Osteoblast (primary cell): ENCODE measurements at regions not wholly inside any gene's neighbourhood (a gene's known extent, or its start where the extent isn't known, plus 50 kb on each side); places are given as distances from the start of the nearest gene placed in this dataset.
A peak's percentile ranks its signal among the peaks of the same experiment; 100 is the strongest.

Source experiments
- DNase-seq: peaks from one replicate; pipeline ENCODE4 v3.0.0; 2011; ENCODE audit warnings: low spot score, mixed read lengths; ENCODE audit not compliant: insufficient read length; ENCODE audit errors: missing footprints
- H2AFZ ChIP-seq: 2 replicates; pipeline ENCODE4 v1.6.0; 2011; ENCODE audit warnings: mild to moderate bottlenecking, low read length
- H3K27ac ChIP-seq: 2 replicates; pipeline ENCODE4 v1.5.1; 2011; ENCODE audit warnings: mild to moderate bottlenecking, low read depth, low read length, moderate library complexity
- H3K27me3 ChIP-seq: 2 replicates; pipeline ENCODE4 v1.6.0; 2012; ENCODE audit warnings: mild to moderate bottlenecking, control low read depth, inconsistent platforms, low read length, moderate library complexity; ENCODE audit not compliant: insufficient read depth
- H3K36me3 ChIP-seq: 2 replicates; pipeline ENCODE4 v1.5.1; 2011; ENCODE audit warnings: mild to moderate bottlenecking, low read length, control low read depth, moderate library complexity; ENCODE audit not compliant: insufficient read depth
- H3K4me1 ChIP-seq: 2 replicates; pipeline ENCODE4 v1.5.1; 2011; ENCODE audit warnings: mild to moderate bottlenecking, low read length, control low read depth, moderate library complexity; ENCODE audit not compliant: insufficient read depth
- H3K4me2 ChIP-seq: 2 replicates; pipeline ENCODE4 v1.6.0; 2011; ENCODE audit warnings: mild to moderate bottlenecking, low read length; ENCODE audit not compliant: insufficient read depth
- H3K4me3 ChIP-seq: fragments of 200-600 bp; sonication (generic); 3 replicates; pipeline ENCODE4 v1.5.1; 2012; ENCODE audit warnings: mild to moderate bottlenecking, low read length, inconsistent platforms; ENCODE audit not compliant: insufficient read depth
- H3K79me2 ChIP-seq: 2 replicates; pipeline ENCODE4 v1.6.0; 2012; ENCODE audit warnings: mild to moderate bottlenecking, low read length, control low read depth, inconsistent platforms; ENCODE audit not compliant: insufficient read depth
- H3K9me3 ChIP-seq: 2 replicates; pipeline ENCODE4 v1.5.1; 2011; ENCODE audit warnings: low read depth, low read length, control low read depth
- H4K20me1 ChIP-seq: 2 replicates; pipeline ENCODE4 v1.6.0; 2012; ENCODE audit warnings: mild to moderate bottlenecking, low read length, control low read depth; ENCODE audit not compliant: insufficient read depth
- CTCF ChIP-seq: IDR thresholded peaks from 2 replicates; pipeline ENCODE4 v1.5.1; 2011; ENCODE audit warnings: mild to moderate bottlenecking, low read depth, low read length, moderate library complexity; ENCODE audit errors: extremely low read depth

- Histone ChIP-seq H4K20me1 (no peaks in the 10 kb centered on the region), H3K4me1 (no peaks in the 10 kb centered on the region), H3K9me3 (no peaks in the 10 kb centered on the region), H3K27ac (no peak overlapping the region), H3K36me3 (no peaks in the 10 kb centered on the region), H3K79me2 (no peaks in the 10 kb centered on the region), H3K27me3 (no peaks in the 10 kb centered on the region), H2AFZ (no peak overlapping the region), H3K4me2 (no peak overlapping the region), H3K4me3 (no peak overlapping the region)
- DNase-seq, result no peak
- no peak for TF ChIP-seq CTCF
Observed at GRCh38 chr4:163747886-163748285, 253.4 kb downstream of the TMA16 start.

- H3K79me2 ChIP-seq, result no peaks in the 10 kb centered on the region
- H3K27ac ChIP-seq, result no peak overlapping the region
- no peak for TF ChIP-seq CTCF
- no peak overlapping the region for H2AFZ ChIP-seq
- no peaks in the 10 kb centered on the region for H3K36me3 ChIP-seq
- DNase-seq, result no peak
- no peaks in the 10 kb centered on the region for H4K20me1 ChIP-seq
- H3K4me2 ChIP-seq, result no peak overlapping the region
- no peak overlapping the region for H3K4me3 ChIP-seq
- no peaks in the 10 kb centered on the region for H3K27me3 ChIP-seq
- no peaks in the 10 kb centered on the region for H3K4me1 ChIP-seq
- H3K9me3 ChIP-seq, result no peaks in the 10 kb centered on the region
Observed at GRCh38 chr4:163748449-163748848, 254.0 kb downstream of the TMA16 start.

- Histone ChIP-seq H3K79me2 (no peaks in the 10 kb centered on the region), H3K4me2 (no peak overlapping the region), H3K27ac (no peak overlapping the region), H3K4me1 (no peaks in the 10 kb centered on the region), H3K9me3 (no peaks in the 10 kb centered on the region), H3K4me3 (no peak overlapping the region), H2AFZ (no peak overlapping the region), H4K20me1 (no peaks in the 10 kb centered on the region), H3K36me3 (no peaks in the 10 kb centered on the region), H3K27me3 (no peaks in the 10 kb centered on the region)
- peak; percentile 29 for TF ChIP-seq CTCF
- no peak for DNase-seq
Observed at GRCh38 chr4:163755013-163755412, 260.5 kb downstream of the TMA16 start.

GRCh38 chr4:163757219-163757618 lies 262.7 kb downstream of the TMA16 start:
- Histone ChIP-seq H3K9me3 (no peaks in the 10 kb centered on the region), H3K4me2 (no peak overlapping the region), H3K36me3 (no peaks in the 10 kb centered on the region), H4K20me1 (no peaks in the 10 kb centered on the region), H2AFZ (no peak overlapping the region), H3K79me2 (no peaks in the 10 kb centered on the region), H3K4me3 (no peak overlapping the region), H3K27ac (no peak overlapping the region), H3K27me3 (no peaks in the 10 kb centered on the region), H3K4me1 (no peaks in the 10 kb centered on the region)
- DNase-seq, result no peak
- TF ChIP-seq CTCF, result no peak
